Activated CD4-positive, CD25-positive, alpha-beta regulatory T cell treated with anti-CD3 and anti-CD28 coated beads, Interleukin-2, amount 50 U/mL, for 16 hours (primary cell): ENCODE measurements at regions not wholly inside any gene's neighbourhood (a gene's known extent, or its start where the extent isn't known, plus 50 kb on each side); places are given as distances from the start of the nearest gene placed in this dataset.

Experiments
- DNase-seq: peaks from one replicate; pipeline ENCODE4 v3.0.0-alpha.2; 2020; ENCODE audit warnings: low read depth, low spot score

DNA sequence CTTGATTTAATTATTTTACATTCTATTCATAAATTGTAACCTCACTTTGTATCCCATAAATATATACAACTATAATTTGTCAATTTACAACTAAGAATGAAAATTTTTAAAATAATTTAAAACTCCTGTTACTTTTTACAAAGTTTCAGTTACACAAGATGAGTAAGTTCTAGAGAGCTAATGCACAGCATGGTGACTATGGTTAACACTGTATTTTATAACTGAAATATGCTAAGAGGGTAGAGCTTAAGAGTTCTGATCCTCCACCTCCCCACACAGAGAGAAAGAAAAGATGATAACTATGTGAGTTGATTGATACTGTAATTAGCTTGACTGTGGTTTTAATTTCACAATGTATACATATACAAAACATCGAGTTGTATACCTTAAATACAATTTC, 412.5 kb upstream of the DDI1 start:
- no peak for DNase-seq

DNA sequence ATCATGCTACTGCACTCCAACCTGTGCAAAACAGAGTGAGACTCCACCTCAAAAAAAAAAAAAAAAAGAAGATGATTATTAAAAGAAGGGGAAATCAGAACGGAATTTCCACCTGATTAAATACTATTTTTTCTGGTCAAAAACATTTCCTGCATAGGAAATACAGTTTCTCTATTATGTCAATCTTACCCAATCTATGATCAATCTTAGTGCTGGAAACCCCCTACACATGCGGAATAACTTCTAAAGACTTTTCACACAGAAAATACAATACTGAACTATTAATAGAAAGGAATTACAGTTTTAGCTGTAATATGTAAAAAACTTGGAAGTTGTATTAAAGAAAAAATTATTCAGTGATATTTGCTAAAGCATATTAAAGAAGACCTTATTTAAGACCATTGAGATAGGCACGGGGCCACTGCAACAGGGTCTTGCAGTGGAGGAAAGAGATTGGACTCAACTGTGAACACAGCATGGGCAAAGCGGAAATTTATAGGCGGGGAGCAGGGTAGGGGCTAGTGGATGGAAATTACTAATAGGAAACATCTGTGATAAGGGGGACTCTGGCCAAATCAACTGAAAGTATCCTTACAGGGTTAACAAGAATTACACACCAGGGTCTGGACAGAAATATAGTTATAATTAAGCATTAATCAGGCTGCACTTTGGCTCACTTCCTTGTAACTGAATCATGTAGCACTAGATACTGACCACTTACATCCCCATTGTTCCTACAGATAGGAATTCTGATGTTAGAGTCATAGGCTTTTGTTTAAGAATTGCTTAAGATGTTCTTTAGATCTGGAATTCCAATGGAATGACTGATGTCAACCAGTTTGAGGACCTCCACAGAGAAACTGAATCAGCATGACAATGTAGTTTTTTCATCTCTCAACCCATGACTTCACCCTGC, 411.5 kb upstream of the DDI1 start:
- no peak for DNase-seq

- DNase-seq = no peak
Observed at GRCh38 chr11:103625624-103625965, 410.8 kb upstream of the DDI1 start.

DNA sequence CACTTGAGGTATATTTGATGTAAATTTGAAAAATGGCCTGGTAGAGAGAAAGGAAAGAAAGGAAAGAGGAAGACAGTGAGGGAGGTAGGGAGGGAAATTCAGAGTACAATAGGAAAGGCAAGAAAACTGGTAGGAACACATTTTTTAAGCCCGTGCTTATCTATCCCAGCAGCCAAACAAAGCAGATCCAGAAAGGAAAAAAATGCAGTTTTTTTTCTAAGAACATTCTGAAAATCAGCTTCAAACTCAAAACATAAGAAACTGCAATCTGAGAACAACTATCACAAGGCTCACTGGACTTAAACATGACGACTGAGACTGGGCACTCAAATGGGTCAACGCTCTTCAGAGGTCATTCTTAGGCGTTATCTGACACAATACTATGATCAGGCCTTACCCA, 408.3 kb upstream of the DDI1 start:
- DNase-seq = no peak

DNA sequence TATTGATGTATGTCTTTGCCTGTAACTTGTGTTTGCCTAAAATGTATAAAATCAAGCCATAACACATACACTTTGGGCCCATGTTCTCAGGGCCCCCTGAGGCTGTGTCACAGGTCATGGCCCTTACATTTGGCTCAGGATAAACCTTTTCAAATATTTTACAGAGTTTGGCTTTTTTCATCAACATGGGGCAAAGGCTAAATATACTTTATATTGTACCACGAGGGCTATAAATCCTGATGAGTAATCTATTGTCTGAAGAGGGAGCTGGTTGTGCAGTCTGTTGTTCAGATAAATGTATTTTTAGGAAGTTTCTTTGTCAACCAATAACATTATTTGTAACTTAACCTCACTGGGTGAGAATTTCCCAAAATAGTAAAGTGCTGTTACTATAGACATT, 404.6 kb upstream of the DDI1 start:
- no peak for DNase-seq

- DNase-seq = no peak
Observed at GRCh38 chr11:103633068-103633788, 403.2 kb upstream of the DDI1 start.

- no peak for DNase-seq
Observed at GRCh38 chr11:103633819-103634590, 402.4 kb upstream of the DDI1 start.

DNA sequence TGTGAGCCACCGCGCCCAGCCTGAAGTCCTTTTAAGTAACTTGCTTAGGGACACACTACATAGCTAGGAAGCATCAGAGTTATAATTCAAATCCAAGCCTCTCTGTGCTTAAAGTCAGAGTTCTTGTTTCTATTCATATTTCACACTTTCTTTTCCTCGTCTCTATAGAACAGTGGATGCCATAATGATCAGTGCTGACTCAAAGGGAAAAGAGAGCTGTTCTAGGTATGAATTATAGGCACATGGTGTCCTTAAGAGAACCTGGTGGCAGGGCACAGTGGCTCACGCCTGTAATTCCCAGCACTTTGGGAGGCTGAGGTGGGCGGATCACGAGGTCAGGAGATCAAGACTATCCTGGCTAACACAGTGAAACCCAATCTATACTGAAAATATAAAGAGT, 400.2 kb upstream of the DDI1 start:
- DNase-seq = no peak

DNA sequence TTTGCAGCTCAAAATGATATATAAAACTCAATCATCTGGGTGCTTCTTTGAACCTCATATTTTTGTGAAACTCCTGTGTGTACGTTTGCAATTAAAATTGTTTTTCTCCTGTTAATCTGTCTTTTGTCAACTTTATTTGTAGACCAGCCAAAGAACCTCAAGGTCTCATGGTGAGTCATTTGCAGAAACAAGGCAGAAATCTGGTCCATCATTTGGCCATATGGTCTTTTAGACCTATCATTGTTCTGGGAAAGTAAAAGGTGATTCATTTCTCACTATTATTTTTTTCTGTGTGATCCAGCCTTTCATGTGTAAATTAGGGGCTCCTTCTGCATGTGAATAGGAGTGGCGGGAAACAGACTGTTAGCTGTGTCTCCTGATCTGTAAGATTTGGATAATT, 399.1 kb upstream of the DDI1 start:
- DNase-seq = no peak

GRCh38 chr11:103637831-103638230, 398.6 kb upstream of the DDI1 start:
- no peak for DNase-seq

DNA sequence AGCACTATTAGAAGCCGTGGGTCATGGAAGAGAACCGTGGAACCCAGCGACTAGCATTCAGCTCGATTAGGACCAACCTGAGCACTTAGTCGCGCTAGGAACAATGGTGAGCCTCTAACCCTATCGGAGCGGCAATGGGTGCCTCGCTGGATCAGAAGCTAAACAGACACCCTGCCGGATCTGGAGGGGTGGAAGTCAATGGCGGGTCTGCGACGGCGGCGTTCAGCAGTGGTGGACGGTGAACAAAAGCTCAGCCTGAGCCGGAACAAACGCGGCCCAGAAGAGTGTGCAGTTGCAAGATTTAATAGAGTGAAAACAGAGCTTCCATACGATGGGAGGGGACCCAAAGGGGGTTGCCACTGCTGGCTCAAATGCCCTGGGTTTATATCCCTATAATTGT, 391.8 kb upstream of the DDI1 start:
- DNase-seq = no peak

DNA sequence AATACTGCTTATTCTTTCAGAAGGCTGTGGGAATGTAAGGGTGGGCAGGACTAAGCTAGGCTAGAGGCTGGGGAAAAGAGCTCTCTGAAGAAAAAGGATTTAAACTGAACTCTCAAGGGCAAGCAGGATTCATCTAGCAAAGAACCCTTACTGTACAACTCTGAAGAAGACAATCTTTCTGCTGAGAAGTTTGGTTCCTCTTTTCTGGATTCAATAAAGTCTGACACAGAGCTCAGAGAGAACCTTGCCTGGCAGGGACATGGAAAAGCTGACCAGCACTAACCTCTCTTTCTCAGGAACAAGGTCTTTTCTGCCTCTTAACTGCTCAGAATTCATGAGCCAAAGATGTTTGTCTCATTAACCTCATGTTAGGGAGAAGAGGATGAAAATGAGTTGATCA, 388.4 kb upstream of the DDI1 start:
- DNase-seq = no peak

DNA sequence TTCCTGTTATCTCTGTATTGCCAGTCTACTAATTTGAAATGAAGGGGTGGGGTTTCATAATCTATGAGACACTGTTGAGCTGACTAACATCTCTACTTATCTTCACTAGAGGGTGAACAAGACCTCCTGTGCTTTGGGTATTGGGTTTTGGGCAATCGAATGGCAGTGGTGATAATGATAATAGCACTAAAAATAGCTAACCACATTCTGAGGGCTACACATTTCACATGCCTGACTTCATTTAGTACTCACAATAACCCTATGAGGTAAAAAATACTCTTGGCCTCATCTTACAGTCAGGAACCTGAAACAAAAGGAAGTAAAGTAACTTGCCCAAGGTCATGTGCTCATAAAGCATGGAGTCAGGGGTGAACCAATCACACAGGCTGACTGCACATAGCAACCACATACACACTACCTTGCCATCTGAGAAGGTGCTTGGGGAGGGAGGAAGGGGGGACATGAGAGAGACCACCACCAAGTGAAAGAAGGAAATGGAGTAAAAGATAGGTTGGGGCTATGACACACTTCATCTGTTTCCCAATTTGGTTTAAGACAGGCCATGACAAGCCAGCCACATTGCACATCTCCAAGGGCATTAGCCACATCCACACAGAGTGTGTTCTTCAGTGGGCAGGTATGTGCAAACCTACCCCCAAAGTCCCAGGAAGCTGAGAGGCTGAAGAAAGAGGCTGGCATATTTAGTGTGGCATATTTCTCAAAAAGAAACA, 387.6 kb upstream of the DDI1 start:
- no peak for DNase-seq

GRCh38 chr11:103649401-103649895, 387.0 kb upstream of the DDI1 start:
- no peak for DNase-seq

- no peak for DNase-seq
Observed at GRCh38 chr11:103650330-103650729, 386.1 kb upstream of the DDI1 start.

GRCh38 chr11:103651341-103651998, 385.0 kb upstream of the DDI1 start:
- no peak for DNase-seq

DNA sequence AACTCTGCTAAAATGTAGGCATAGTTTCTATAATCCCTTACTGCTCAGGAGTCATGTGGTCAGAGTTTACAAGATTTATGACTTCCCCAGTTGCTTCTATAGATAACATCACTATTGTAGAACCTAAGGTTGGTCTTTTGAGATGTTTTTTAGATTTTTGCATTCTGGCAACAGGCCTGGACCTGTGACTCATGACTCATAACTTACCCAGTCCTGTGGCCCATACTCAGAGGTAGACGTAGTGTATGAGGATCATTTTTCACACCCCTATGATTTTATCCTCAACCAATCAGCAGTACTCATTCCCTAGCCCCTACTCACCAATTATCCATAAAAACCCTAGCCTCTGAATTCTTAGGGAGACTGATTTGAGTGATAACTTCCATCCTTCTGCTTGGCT, 384.4 kb upstream of the DDI1 start:
- no peak for DNase-seq

- no peak for DNase-seq
Observed at GRCh38 chr11:103656382-103656781, 380.1 kb upstream of the DDI1 start.

- no peak for DNase-seq
Observed at GRCh38 chr11:103659206-103659618, 377.2 kb upstream of the DDI1 start.

DNA sequence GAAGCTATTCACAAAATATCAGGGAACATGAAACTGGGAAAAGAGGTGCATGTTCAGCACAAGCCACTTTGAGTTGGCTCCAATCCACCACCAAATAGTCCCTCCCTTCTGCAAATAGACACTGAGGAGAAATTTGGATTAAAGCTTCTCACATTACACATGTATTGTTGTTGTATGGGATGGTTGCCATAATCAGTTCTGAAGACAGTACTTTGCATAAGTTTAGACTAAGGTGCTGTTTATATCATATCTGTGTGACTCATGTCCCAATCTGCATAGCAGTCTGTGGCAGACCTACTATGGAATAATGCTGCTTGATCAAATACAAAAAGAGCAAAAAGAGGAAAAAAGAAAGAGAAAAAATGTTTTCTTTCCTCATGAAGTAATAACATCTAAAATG, 376.7 kb upstream of the DDI1 start:
- DNase-seq = no peak

- no peak for DNase-seq
Observed at GRCh38 chr11:103661185-103661584, 375.3 kb upstream of the DDI1 start.
